HEK293 (cell line): ENCODE measurements at regions not wholly inside any gene's neighbourhood (a gene's known extent, or its start where the extent isn't known, plus 50 kb on each side); places are given as distances from the start of the nearest gene placed in this dataset.

ENCODE experiments used
- CTCF ChIA-PET: fragments of 350-600 bp; formaldehyde crosslinking; extraction: SDS; loops from one replicate; lab custom pipeline; 2021; ENCODE audit warnings: antibody characterized with exemption; lab: Yijun Ruan, JAX
- POLR2A ChIA-PET: fragments of 300-600 bp; formaldehyde crosslinking; extraction: SDS; loops from one replicate; lab custom pipeline; 2020; ENCODE audit warnings: antibody characterized with exemption, inconsistent platforms; lab: Yijun Ruan, JAX
- H3K27ac ChIP-seq: fragments of 200-500 bp; sonication (Bioruptor generic); 2 replicates; pipeline ENCODE4 v1.5.1; 2014; ENCODE audit warnings: low read depth, low read length, control low read depth, inconsistent platforms; ENCODE audit errors: extremely low read depth
- H3K36me3 ChIP-seq, 2 experiments: fragments of 200-500 bp in 1 of 2; sonication (Bioruptor generic) in 1 of 2; 1 replicate in 1 of 2; 2 replicates in 1 of 2; pipeline ENCODE4 v1.5.1; 2014 to 2017; ENCODE audit warnings: inconsistent platforms in 2 of 2, low read length in 2 of 2; ENCODE audit not compliant: control insufficient read depth in 2 of 2, insufficient read depth in 1 of 2
- H3K4me1 ChIP-seq: fragments of 200-500 bp; sonication (Bioruptor generic); 2 replicates; pipeline ENCODE4 v1.5.1; 2014; ENCODE audit warnings: mild to moderate bottlenecking, low read length, inconsistent platforms; ENCODE audit not compliant: control insufficient read depth, insufficient read depth
- H3K4me3 ChIP-seq: 2 replicates; pipeline ENCODE4 v1.5.1; 2011; ENCODE audit warnings: low read depth, mild to moderate bottlenecking, control low read depth, low read length, moderate library complexity
- H3K9me3 ChIP-seq: fragments of 200-500 bp; sonication (Bioruptor generic); 2 replicates; pipeline ENCODE4 v1.5.1; 2014; ENCODE audit warnings: low read depth, low read length, inconsistent platforms; ENCODE audit not compliant: control insufficient read depth, insufficient read depth
- GLIS1 ChIP-seq: fragments of 450-650 bp; formaldehyde crosslinking; IDR thresholded peaks from 2 replicates; pipeline ENCODE4 v1.5.1; 2016; ENCODE audit warnings: missing biosample characterization, missing genetic modification characterization
- GLIS2 ChIP-seq: fragments of 450-650 bp; formaldehyde crosslinking; IDR thresholded peaks from 2 replicates; pipeline ENCODE4 v1.5.1; 2016; ENCODE audit warnings: missing biosample characterization, missing genetic modification characterization
- KLF10 ChIP-seq: fragments of 450-650 bp; IDR thresholded peaks from 2 replicates; pipeline ENCODE4 v1.5.1; 2018; ENCODE audit warnings: missing biosample characterization, mild to moderate bottlenecking, missing genetic modification characterization
- MEIS1 ChIP-seq: sonication (generic); formaldehyde crosslinking; IDR thresholded peaks from 2 replicates; pipeline ENCODE4 v1.8.1; 2022; ENCODE audit warnings: missing genetic modification reagents, mild to moderate bottlenecking, borderline replicate concordance
- MZF1 ChIP-seq: fragments of 450-650 bp; formaldehyde crosslinking; IDR thresholded peaks from 2 replicates; pipeline ENCODE4 v1.5.1; 2017; ENCODE audit warnings: missing biosample characterization, missing genetic modification characterization, borderline replicate concordance
- PRDM1 ChIP-seq: fragments of 450-650 bp; formaldehyde crosslinking; IDR thresholded peaks from 2 replicates; pipeline ENCODE4; 2016; ENCODE audit warnings: missing biosample characterization, missing genetic modification characterization
- SCRT2 ChIP-seq: fragments of 450-650 bp; formaldehyde crosslinking; IDR thresholded peaks from 2 replicates; pipeline ENCODE4 v1.5.1; 2016; ENCODE audit warnings: missing biosample characterization, missing genetic modification characterization
- YY1 ChIP-seq: fragments of 450-650 bp; formaldehyde crosslinking; IDR thresholded peaks from 2 replicates; pipeline ENCODE4 v1.5.1; 2018; ENCODE audit warnings: missing biosample characterization, missing genetic modification characterization
- ZNF132 ChIP-seq: fragments of 450-650 bp; formaldehyde crosslinking; IDR thresholded peaks from 2 replicates; pipeline ENCODE4 v1.5.1; 2017; ENCODE audit warnings: missing biosample characterization, missing genetic modification characterization, borderline replicate concordance
- ZNF133 ChIP-seq: fragments of 450-650 bp; formaldehyde crosslinking; IDR thresholded peaks from 2 replicates; pipeline ENCODE4 v1.5.1; 2016; ENCODE audit warnings: missing biosample characterization, missing genetic modification characterization
- ZNF184 ChIP-seq: fragments of 450-650 bp; IDR thresholded peaks from 2 replicates; pipeline ENCODE4 v1.5.1; 2018; ENCODE audit warnings: missing biosample characterization, mild to moderate bottlenecking, missing genetic modification characterization
- ZNF211 ChIP-seq: fragments of 450-650 bp; formaldehyde crosslinking; IDR thresholded peaks from 2 replicates; pipeline ENCODE4 v1.5.1; 2016; ENCODE audit warnings: low read depth, missing biosample characterization, missing genetic modification characterization
- ZNF239 ChIP-seq: fragments of 450-650 bp; formaldehyde crosslinking; IDR thresholded peaks from 2 replicates; pipeline ENCODE4 v1.5.1; 2016; ENCODE audit warnings: missing biosample characterization, missing genetic modification characterization
- ZNF24 ChIP-seq: fragments of 450-650 bp; formaldehyde crosslinking; IDR thresholded peaks from 2 replicates; pipeline ENCODE4 v1.5.1; 2016; ENCODE audit warnings: missing biosample characterization, missing genetic modification characterization
- ZNF266 ChIP-seq: fragments of 450-650 bp; formaldehyde crosslinking; IDR thresholded peaks from 2 replicates; pipeline ENCODE4 v1.5.1; 2016; ENCODE audit warnings: missing biosample characterization, missing genetic modification characterization, low read depth
- ZNF341 ChIP-seq: fragments of 450-650 bp; formaldehyde crosslinking; IDR thresholded peaks from 2 replicates; pipeline ENCODE4; 2016; ENCODE audit warnings: low read depth, missing biosample characterization, missing genetic modification characterization
- ZNF404 ChIP-seq: fragments of 450-650 bp; formaldehyde crosslinking; IDR thresholded peaks from 2 replicates; pipeline ENCODE4 v1.5.1; 2017; ENCODE audit warnings: missing biosample characterization, missing genetic modification characterization
- ZNF426 ChIP-seq: fragments of 450-650 bp; formaldehyde crosslinking; IDR thresholded peaks from 2 replicates; pipeline ENCODE4 v1.5.1; 2017; ENCODE audit warnings: missing biosample characterization, missing genetic modification characterization, mild to moderate bottlenecking, inconsistent platforms, moderate library complexity
- ZNF600 ChIP-seq: fragments of 450-650 bp; formaldehyde crosslinking; IDR thresholded peaks from 2 replicates; pipeline ENCODE4 v1.5.1; 2016; ENCODE audit warnings: missing biosample characterization, missing genetic modification characterization
- ZNF629 ChIP-seq: fragments of 450-650 bp; formaldehyde crosslinking; IDR thresholded peaks from 2 replicates; pipeline ENCODE4 v1.5.1; 2017; ENCODE audit warnings: missing biosample characterization, missing genetic modification characterization
- ZNF701 ChIP-seq: fragments of 450-650 bp; formaldehyde crosslinking; IDR thresholded peaks from 2 replicates; pipeline ENCODE4 v1.5.1; 2016; ENCODE audit warnings: missing biosample characterization, missing genetic modification characterization
- ZXDB ChIP-seq: fragments of 450-650 bp; formaldehyde crosslinking; IDR thresholded peaks from 2 replicates; pipeline ENCODE4 v1.5.1; 2016; ENCODE audit warnings: missing biosample characterization, missing genetic modification characterization
- TF ChIP-seq, protein P1 (sequence below): fragments of 450-650 bp; formaldehyde crosslinking; IDR thresholded peaks from 2 replicates; pipeline ENCODE4 v1.5.1; 2017; ENCODE audit warnings: missing biosample characterization, missing genetic modification characterization
- TF ChIP-seq, protein P2 (sequence below): fragments of 450-650 bp; formaldehyde crosslinking; conservative IDR thresholded peaks from 2 replicates; pipeline ENCODE4 v1.5.1; 2016; ENCODE audit warnings: low read depth, missing biosample characterization, missing genetic modification characterization
- TF ChIP-seq, protein P3 (sequence below): fragments of 450-650 bp; formaldehyde crosslinking; IDR thresholded peaks from 2 replicates; pipeline ENCODE4 v1.5.1; 2016; ENCODE audit warnings: missing biosample characterization, missing genetic modification characterization

DNA sequence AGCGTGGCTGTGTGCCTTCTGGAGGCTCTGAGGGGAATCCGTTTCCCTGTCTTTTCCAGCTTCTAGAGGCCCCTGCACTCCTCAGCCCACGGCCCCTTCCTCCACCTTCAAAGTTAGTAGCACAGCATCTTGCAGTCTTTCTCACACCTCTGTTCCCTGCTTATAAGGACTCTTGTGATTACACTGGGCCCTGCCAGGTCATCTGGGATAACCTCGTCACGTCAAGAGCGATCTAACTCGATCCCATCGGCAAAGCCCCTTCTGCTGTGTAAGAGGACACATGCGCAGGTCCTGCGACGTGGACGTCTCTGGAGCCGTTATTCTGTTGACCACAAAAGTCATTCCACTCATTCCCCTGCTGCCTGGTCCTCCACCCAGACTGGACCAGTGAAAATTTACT lies 159.2 kb downstream of the BMP7 start:
- CTCF ChIA-PET = no interaction called here
- Histone ChIP-seq H3K27ac (no peak overlapping the region), H3K9me3 (no peaks in the 10 kb centered on the region), H3K4me1 (no peaks in the 10 kb centered on the region), H3K36me3 (no peaks in the 10 kb centered on the region), H3K4me3 (no peak overlapping the region)
- TF ChIP-seq ZNF426 (tag by site-specific recombination) (0 out of 2 replicates have a peak, but pooled peaks have one; percentile 3), PRDM1 (tag by site-specific recombination) (no peak), ZNF133 (tag by site-specific recombination) (no peak), YY1 (no peak), ZNF404 (tag by site-specific recombination) (no peak), MZF1 (tag by site-specific recombination) (no peak)
- POLR2A ChIA-PET = no interaction called here

DNA sequence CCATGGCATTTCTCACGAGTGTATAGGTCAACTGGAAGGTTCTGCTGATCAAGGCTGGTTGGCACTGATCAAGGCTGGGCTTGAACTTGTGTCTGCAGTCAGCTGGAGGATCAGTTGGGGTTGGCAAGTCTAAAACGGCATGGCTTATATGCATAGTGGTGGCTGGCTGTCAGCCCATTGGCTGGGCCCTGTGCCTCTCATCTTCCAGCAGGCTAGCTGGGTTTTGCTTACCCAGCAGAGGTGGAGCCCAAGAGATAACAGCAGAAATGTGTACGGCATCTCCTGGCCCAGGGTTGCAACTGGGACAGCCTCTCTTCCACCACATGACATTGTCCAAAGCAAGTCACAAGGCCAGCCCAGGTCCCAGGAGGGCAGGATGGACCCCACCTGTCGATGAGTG lies 158.2 kb downstream of the BMP7 start:
- H3K4me1 ChIP-seq = no peaks in the 10 kb centered on the region
- ChIA-PET CTCF (interaction anchor here (0.8 kb wide), 1 partner anchor 238 kb away, joined by 3 read pairs; no protein-coding TSS in a partner anchor), POLR2A (no interaction called here)
- no peaks in the 10 kb centered on the region for H3K36me3 ChIP-seq
- peak; percentile 40; the same call in 1 of the 2 replicates for TF ChIP-seq ZNF341 (tag by site-specific recombination)
- 0 out of 2 replicates have a peak, but pooled peaks have one; percentile 14 for TF ChIP-seq SCRT2
- TF ChIP-seq GLIS2 = no peak
- TF ChIP-seq ZNF211 = no peak
- TF ChIP-seq ZNF629 (tag by site-specific recombination) = no peak
- no peak for TF ChIP-seq ZNF266 (tag by site-specific recombination)
- H3K27ac ChIP-seq = no peak overlapping the region
- no peak overlapping the region for H3K4me3 ChIP-seq
- no peaks in the 10 kb centered on the region for H3K9me3 ChIP-seq

DNA sequence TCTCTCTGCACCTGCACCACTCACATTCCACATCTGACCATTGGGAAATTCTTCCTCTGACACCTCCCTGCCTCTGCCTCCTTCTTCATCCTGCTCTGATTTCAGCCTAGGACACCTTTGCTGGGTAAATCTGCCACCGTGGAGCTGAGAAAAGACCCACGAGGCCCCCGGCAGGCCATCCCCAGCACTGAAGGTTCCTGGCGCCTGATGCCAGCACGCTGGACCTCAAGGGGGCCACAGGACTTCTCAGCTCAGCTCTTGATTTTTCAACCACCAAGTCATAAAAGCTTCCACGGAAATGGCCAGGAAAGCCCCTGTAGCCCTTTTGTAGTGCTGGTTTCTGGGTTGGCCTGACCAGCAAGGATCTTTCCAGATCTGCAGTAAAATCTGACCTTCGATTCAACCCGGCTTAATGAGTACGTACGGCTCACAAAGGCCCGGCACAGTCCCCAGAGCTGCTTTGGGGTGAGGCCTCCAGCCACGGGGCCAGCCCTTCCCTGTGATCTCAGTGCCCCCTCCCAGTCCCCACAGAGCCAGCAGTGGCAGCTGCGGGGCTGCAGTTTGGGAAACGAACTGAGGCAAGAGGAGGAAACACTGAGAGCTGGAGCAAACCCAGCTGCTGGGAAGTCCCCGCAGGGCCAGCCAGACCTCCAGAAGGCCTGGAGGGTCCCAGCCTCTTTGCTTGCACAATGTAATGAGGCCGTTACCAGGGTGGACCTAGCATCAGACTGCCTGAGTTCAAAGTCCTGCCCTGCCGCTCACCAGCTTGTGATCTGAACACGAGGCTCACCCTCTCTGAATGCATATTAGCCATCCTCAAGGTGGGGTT lies 157.5 kb downstream of the BMP7 start:
- Histone ChIP-seq H3K4me3 (no peak overlapping the region), H3K9me3 (no peaks in the 10 kb centered on the region), H3K27ac (no peak overlapping the region), H3K36me3 (no peaks in the 10 kb centered on the region), H3K4me1 (no peaks in the 10 kb centered on the region)
- POLR2A ChIA-PET = no interaction called here
- CTCF ChIA-PET = interaction anchor here (0.8 kb wide), 1 partner anchor 237 kb away, joined by 3 read pairs; no protein-coding TSS in a partner anchor
- no peak for TF ChIP-seq GLIS1 (tag by site-specific recombination)
- no peak for TF ChIP-seq ZNF701 (tag by site-specific recombination)
- no peak for TF ChIP-seq ZNF24 (tag by site-specific recombination)
- TF ChIP-seq ZNF132 (tag by site-specific recombination) = no peak
- no peak for TF ChIP-seq ZXDB (tag by site-specific recombination)
- TF ChIP-seq, protein P1, sequence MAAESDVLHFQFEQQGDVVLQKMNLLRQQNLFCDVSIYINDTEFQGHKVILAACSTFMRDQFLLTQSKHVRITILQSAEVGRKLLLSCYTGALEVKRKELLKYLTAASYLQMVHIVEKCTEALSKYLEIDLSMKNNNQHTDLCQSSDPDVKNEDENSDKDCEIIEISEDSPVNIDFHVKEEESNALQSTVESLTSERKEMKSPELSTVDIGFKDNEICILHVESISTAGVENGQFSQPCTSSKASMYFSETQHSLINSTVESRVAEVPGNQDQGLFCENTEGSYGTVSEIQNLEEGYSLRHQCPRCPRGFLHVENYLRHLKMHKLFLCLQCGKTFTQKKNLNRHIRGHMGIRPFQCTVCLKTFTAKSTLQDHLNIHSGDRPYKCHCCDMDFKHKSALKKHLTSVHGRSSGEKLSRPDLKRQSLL (tag by site-specific recombination) = no peak
- TF ChIP-seq ZNF239 = no peak
- TF ChIP-seq MEIS1 = no peak
- TF ChIP-seq, protein P2, sequence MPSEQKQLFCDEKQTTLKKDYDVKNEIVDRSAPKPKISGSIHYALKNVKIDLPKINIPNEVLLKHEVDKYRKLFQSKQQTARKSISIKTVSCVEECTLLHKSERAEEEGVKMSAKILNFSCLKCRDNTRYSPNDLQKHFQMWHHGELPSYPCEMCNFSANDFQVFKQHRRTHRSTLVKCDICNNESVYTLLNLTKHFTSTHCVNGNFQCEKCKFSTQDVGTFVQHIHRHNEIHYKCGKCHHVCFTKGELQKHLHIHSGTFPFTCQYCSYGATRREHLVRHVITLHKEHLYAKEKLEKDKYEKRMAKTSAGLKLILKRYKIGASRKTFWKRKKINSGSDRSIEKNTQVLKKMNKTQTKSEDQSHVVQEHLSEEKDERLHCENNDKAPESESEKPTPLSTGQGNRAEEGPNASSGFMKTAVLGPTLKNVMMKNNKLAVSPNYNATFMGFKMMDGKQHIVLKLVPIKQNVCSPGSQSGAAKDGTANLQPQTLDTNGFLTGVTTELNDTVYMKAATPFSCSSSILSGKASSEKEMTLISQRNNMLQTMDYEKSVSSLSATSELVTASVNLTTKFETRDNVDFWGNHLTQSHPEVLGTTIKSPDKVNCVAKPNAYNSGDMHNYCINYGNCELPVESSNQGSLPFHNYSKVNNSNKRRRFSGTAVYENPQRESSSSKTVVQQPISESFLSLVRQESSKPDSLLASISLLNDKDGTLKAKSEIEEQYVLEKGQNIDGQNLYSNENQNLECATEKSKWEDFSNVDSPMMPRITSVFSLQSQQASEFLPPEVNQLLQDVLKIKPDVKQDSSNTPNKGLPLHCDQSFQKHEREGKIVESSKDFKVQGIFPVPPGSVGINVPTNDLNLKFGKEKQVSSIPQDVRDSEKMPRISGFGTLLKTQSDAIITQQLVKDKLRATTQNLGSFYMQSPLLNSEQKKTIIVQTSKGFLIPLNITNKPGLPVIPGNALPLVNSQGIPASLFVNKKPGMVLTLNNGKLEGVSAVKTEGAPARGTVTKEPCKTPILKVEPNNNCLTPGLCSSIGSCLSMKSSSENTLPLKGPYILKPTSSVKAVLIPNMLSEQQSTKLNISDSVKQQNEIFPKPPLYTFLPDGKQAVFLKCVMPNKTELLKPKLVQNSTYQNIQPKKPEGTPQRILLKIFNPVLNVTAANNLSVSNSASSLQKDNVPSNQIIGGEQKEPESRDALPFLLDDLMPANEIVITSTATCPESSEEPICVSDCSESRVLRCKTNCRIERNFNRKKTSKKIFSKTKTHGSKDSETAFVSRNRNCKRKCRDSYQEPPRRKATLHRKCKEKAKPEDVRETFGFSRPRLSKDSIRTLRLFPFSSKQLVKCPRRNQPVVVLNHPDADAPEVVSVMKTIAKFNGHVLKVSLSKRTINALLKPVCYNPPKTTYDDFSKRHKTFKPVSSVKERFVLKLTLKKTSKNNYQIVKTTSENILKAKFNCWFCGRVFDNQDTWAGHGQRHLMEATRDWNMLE (tag by site-specific recombination) = no peak
- TF ChIP-seq ZNF629 (tag by site-specific recombination) = no peak
- TF ChIP-seq, protein P3, sequence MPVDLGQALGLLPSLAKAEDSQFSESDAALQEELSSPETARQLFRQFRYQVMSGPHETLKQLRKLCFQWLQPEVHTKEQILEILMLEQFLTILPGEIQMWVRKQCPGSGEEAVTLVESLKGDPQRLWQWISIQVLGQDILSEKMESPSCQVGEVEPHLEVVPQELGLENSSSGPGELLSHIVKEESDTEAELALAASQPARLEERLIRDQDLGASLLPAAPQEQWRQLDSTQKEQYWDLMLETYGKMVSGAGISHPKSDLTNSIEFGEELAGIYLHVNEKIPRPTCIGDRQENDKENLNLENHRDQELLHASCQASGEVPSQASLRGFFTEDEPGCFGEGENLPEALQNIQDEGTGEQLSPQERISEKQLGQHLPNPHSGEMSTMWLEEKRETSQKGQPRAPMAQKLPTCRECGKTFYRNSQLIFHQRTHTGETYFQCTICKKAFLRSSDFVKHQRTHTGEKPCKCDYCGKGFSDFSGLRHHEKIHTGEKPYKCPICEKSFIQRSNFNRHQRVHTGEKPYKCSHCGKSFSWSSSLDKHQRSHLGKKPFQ (tag by site-specific recombination) = no peak
- TF ChIP-seq ZNF184 (tag by site-specific recombination) = no peak
- no peak for TF ChIP-seq ZNF600
- TF ChIP-seq KLF10 (tag by site-specific recombination) = no peak
